Vagina (tissue), 2 donors: ENCODE measurements at regions not wholly inside any gene's neighbourhood (a gene's known extent, or its start where the extent isn't known, plus 50 kb on each side); places are given as distances from the start of the nearest gene placed in this dataset.
"Not testable (repeated sequence)": the region's sequence is repeated elsewhere in the genome, so short reads cannot be mapped to it uniquely, and the experiment has no call there.

Experiments used
- DNase-seq, 2 donors: peaks; one replicate each; pipeline ENCODE4 v3.0.0-alpha.2; 2017; ENCODE audit errors: extremely low spot score in 2 of 2
- H3K27ac ChIP-seq: fragments of 200-600 bp; sonication (generic); one replicate; pipeline ENCODE4 v1.5.1; 2019
- H3K27me3 ChIP-seq: fragments of 200-600 bp; sonication (generic); one replicate; pipeline ENCODE4 v1.5.1; 2019
- H3K36me3 ChIP-seq, 2 donors: fragments of 200-600 bp; sonication (generic); one replicate each; pipeline ENCODE4 v1.5.1; 2017 to 2019
- H3K4me1 ChIP-seq: fragments of 200-600 bp; sonication (generic); one replicate; pipeline ENCODE4 v1.5.1; 2019
- H3K4me3 ChIP-seq, 2 donors: fragments of 200-600 bp; sonication (generic); 1 replicate in 1 of 2; 2 replicates in 1 of 2; pipeline ENCODE4 v1.5.1; 2016 to 2019
- H3K9me3 ChIP-seq: fragments of 200-600 bp; sonication (generic); one replicate; pipeline ENCODE4 v1.5.1; 2019
- CTCF ChIP-seq, 3 experiments: fragments of 450-650 bp in 2 of 3; fragments of 200-600 bp in 1 of 3; sonication (generic) in 1 of 3; IDR thresholded peaks; one replicate each; pipeline ENCODE4 v1.5.1; 2017 to 2019; ENCODE audit warnings: antibody characterized with exemption in 3 of 3, mild to moderate bottlenecking in 2 of 3, moderate library complexity in 2 of 3
- POLR2A ChIP-seq, 2 donors: fragments of 450-650 bp; IDR thresholded peaks; one replicate each; pipeline ENCODE4 v1.6.1; 2017; ENCODE audit warnings: antibody characterized with exemption in 2 of 2, mild to moderate bottlenecking in 2 of 2, moderate library complexity in 2 of 2
- POLR2AphosphoS5 ChIP-seq, 2 donors: sonication (generic); formaldehyde crosslinking; IDR thresholded peaks; one replicate each; pipeline ENCODE4 v1.9.0; 2017; ENCODE audit warnings: antibody characterized with exemption in 2 of 2, mild to moderate bottlenecking in 2 of 2, low read depth in 1 of 2; ENCODE audit not compliant: insufficient read depth in 1 of 2
- intact Hi-C: fragments of 100-400 bp; cut with DNase I; formaldehyde crosslinking; loops from one replicate; pipeline ENCODE4 v1.15.1; 2023

GRCh38 chrX:102846544-102847236 is 90.4 kb upstream of the RAB40AL start:
- H3K27me3 ChIP-seq = no peaks in the 10 kb centered on the region
- intact Hi-C loops = no loop called here
- DNase-seq = no peak

GRCh38 chrX:102847362-102847761 is 89.7 kb upstream of the RAB40AL start:
- peaks cover 0 to 3% of the 10 kb centered on the region in 2 donors for H3K36me3 ChIP-seq
- H3K27me3 ChIP-seq = no peaks in the 10 kb centered on the region
- H3K9me3 ChIP-seq = no peaks in the 10 kb centered on the region
- intact Hi-C loops = no loop called here
- H3K27ac ChIP-seq = no peak overlapping the region
- TF ChIP-seq POLR2AphosphoS5 (IDR thresholded peaks at IDR 0.05; ENCODE audit: insufficient read depth in 1 of 2, low read depth in 1 of 2) (no peak), POLR2A (IDR thresholded peaks at IDR 0.05) (no peak), CTCF (IDR thresholded peaks at IDR 0.05) (no peak)
- H3K4me3 ChIP-seq = no peak overlapping the region
- DNase-seq = no peak
- H3K4me1 ChIP-seq = no peaks in the 10 kb centered on the region

More at GRCh38 chrX:102846544-102847236, 90.4 kb upstream of the RAB40AL start:
- no peak overlapping the region for H3K4me3 ChIP-seq
- no peak overlapping the region for H3K27ac ChIP-seq
- peaks cover 0 to 3% of the 10 kb centered on the region in 2 donors for H3K36me3 ChIP-seq
- H3K9me3 ChIP-seq = no peaks in the 10 kb centered on the region
- TF ChIP-seq CTCF (IDR thresholded peaks at IDR 0.05) = no peak
- TF ChIP-seq POLR2AphosphoS5 (IDR thresholded peaks at IDR 0.05; ENCODE audit: insufficient read depth in 1 of 2, low read depth in 1 of 2) = no peak
- TF ChIP-seq POLR2A (IDR thresholded peaks at IDR 0.05) = no peak
- H3K4me1 ChIP-seq = no peaks in the 10 kb centered on the region

- TF ChIP-seq POLR2AphosphoS5 (IDR thresholded peaks at IDR 0.05; ENCODE audit: insufficient read depth in 1 of 2, low read depth in 1 of 2) = no peak
- TF ChIP-seq CTCF (IDR thresholded peaks at IDR 0.05) = no peak
- Histone ChIP-seq H3K36me3 (peaks cover 0 to 3% of the 10 kb centered on the region in 2 donors), H3K27me3 (no peaks in the 10 kb centered on the region), H3K4me3 (no peak overlapping the region), H3K27ac (no peak overlapping the region), H3K9me3 (no peaks in the 10 kb centered on the region), H3K4me1 (no peaks in the 10 kb centered on the region)
- intact Hi-C loops = no loop called here
- no peak for DNase-seq
These were observed 87.7 kb upstream of the RAB40AL start for GRCh38 chrX:102849396-102849795.

- DNase-seq, H3K9me3 ChIP-seq, intact Hi-C loops, H3K4me3 ChIP-seq, H3K36me3 ChIP-seq, H3K4me1 ChIP-seq, H3K27me3 ChIP-seq, H3K27ac ChIP-seq: not testable (repeated sequence)
These were observed 78.1 kb upstream of the RAB40AL start for GRCh38 chrX:102858826-102859549.

- H3K9me3 ChIP-seq = no peaks in the 10 kb centered on the region
- intact Hi-C loops = no loop called here
- H3K4me1 ChIP-seq = no peaks in the 10 kb centered on the region
- H3K27ac ChIP-seq = no peak overlapping the region
- H3K4me3 ChIP-seq = no peak overlapping the region
- H3K27me3 ChIP-seq = no peaks in the 10 kb centered on the region
- H3K36me3 ChIP-seq = no peaks in the 10 kb centered on the region
- no peak for TF ChIP-seq POLR2A (IDR thresholded peaks at IDR 0.05)
- TF ChIP-seq POLR2AphosphoS5 (IDR thresholded peaks at IDR 0.05; ENCODE audit: insufficient read depth in 1 of 2, low read depth in 1 of 2) = no peak
- TF ChIP-seq CTCF (IDR thresholded peaks at IDR 0.05) = no peak
- no peak for DNase-seq
These were observed 77.6 kb upstream of the RAB40AL start for GRCh38 chrX:102859550-102859871.
